ENCODE measurements at regions not wholly inside any gene's neighbourhood (a gene's known extent, or its start where the extent isn't known, plus 50 kb on each side); places are given as distances from the start of the nearest gene placed in this dataset.
A peak's percentile ranks its signal among the peaks of the same experiment; 100 is the strongest.

GRCh38 chr1:24996983-24997893, 67.2 kb upstream of the RUNX3 start:
- H3K27ac Mint-ChIP-seq: peak overlapping the region in 3 of 7 donors; percentile 2 to 26 (median 6)
- no peak overlapping the region for H3K4me2 ChIP-seq (replicated peaks; ENCODE audit: extremely low read depth, low read length, poor library complexity, severe bottlenecking)

GRCh38 chr1:24996456-24996855, 66.4 kb upstream of the RUNX3 start:
- H3K36me3 Mint-ChIP-seq: peaks cover 7 to 8% of the 10 kb centered on the region in 2 donors
- Histone ChIP-seq H2AFZ (ENCODE audit: insufficient read depth, low read depth, low read length, poor library complexity, severe bottlenecking) (no peak overlapping the region), H3K4me3 (replicated peaks in 1 of 3; ENCODE audit: low read depth in 2 of 3, low read length in 3 of 3) (no peak overlapping the region), H3K9me3 (replicated peaks in 1 of 2; ENCODE audit: control insufficient read depth in 1 of 2, insufficient read depth in 1 of 2, low read length in 2 of 2) (no peaks in the 10 kb centered on the region), H3K4me1 (ENCODE audit: control insufficient read depth in 1 of 2, insufficient read depth in 2 of 2, low read length in 2 of 2) (peaks cover 8 to 9% of the 10 kb centered on the region in 2 donors), H3K79me2 (ENCODE audit: insufficient read depth, low read length) (no peaks in the 10 kb centered on the region), H3K27me3 (ENCODE audit: control insufficient read depth in 2 of 2, insufficient read depth in 2 of 2, low read length in 2 of 2) (no peaks in the 10 kb centered on the region), H3K4me2 (replicated peaks; ENCODE audit: extremely low read depth, low read length, poor library complexity, severe bottlenecking) (no peak overlapping the region), H3K27ac (ENCODE audit: low read depth in 1 of 2, low read length in 2 of 2) (no peak overlapping the region), H4K20me1 (ENCODE audit: insufficient read depth, low read length) (no peaks in the 10 kb centered on the region), H3K36me3 (replicated peaks in 1 of 2; ENCODE audit: control insufficient read depth in 1 of 2, insufficient read depth in 2 of 2, low read length in 2 of 2) (no peaks in the 10 kb centered on the region), H3K9ac (ENCODE audit: insufficient read depth, low read length, poor library complexity, severe bottlenecking) (no peak overlapping the region)
- peaks cover 24% of the 10 kb centered on the region for H3K4me1 Mint-ChIP-seq
- H3K9me3 Mint-ChIP-seq: peaks cover 0 to 8% (median 3%) of the 10 kb centered on the region in 7 donors
- peak overlapping the region in 1 of 7 donors; percentile 21 for H3K27ac Mint-ChIP-seq
- no peak overlapping the region for H3K4me3 Mint-ChIP-seq
- TF ChIP-seq, protein P1, sequence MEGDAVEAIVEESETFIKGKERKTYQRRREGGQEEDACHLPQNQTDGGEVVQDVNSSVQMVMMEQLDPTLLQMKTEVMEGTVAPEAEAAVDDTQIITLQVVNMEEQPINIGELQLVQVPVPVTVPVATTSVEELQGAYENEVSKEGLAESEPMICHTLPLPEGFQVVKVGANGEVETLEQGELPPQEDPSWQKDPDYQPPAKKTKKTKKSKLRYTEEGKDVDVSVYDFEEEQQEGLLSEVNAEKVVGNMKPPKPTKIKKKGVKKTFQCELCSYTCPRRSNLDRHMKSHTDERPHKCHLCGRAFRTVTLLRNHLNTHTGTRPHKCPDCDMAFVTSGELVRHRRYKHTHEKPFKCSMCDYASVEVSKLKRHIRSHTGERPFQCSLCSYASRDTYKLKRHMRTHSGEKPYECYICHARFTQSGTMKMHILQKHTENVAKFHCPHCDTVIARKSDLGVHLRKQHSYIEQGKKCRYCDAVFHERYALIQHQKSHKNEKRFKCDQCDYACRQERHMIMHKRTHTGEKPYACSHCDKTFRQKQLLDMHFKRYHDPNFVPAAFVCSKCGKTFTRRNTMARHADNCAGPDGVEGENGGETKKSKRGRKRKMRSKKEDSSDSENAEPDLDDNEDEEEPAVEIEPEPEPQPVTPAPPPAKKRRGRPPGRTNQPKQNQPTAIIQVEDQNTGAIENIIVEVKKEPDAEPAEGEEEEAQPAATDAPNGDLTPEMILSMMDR (IDR thresholded peaks at IDR 0.05): no peak
- 74% methylated on average over 5 of the region's 5 CpGs for WGBS (ENCODE audit: insufficient coverage)
- peaks cover 11 to 13% (median 13%) of the 10 kb centered on the region in 3 donors for H3K27me3 Mint-ChIP-seq (ENCODE audit: low read depth in 3 of 3)
- intact Hi-C loops (cut with micrococcal nuclease): no loop called here
- no peak for DNase-seq

More at GRCh38 chr1:24996983-24997893, 67.2 kb upstream of the RUNX3 start:
- no peak overlapping the region for H3K4me3 ChIP-seq (replicated peaks in 1 of 3; ENCODE audit: low read depth in 2 of 3, low read length in 3 of 3)
- H3K9ac ChIP-seq (ENCODE audit: insufficient read depth, low read length, poor library complexity, severe bottlenecking): no peak overlapping the region
- peaks cover 9% of the 10 kb centered on the region in 2 donors for H3K4me1 ChIP-seq (ENCODE audit: control insufficient read depth in 1 of 2, insufficient read depth in 2 of 2, low read length in 2 of 2)
- Mint-ChIP-seq H3K4me1 (peaks cover 21% of the 10 kb centered on the region), H3K27me3 (ENCODE audit: low read depth in 3 of 3) (peaks cover 6 to 13% (median 9%) of the 10 kb centered on the region in 3 donors), H3K36me3 (peaks cover 7 to 8% of the 10 kb centered on the region in 2 donors), H3K9me3 (peaks cover 0 to 8% (median 3%) of the 10 kb centered on the region in 7 donors), H3K4me3 (no peak overlapping the region)
- WGBS (ENCODE audit: insufficient coverage): 32% methylated on average over 11 of the region's 14 CpGs
- H4K20me1 ChIP-seq (ENCODE audit: insufficient read depth, low read length): no peaks in the 10 kb centered on the region
- no peak overlapping the region for H2AFZ ChIP-seq (ENCODE audit: insufficient read depth, low read depth, low read length, poor library complexity, severe bottlenecking)
- H3K27me3 ChIP-seq (ENCODE audit: control insufficient read depth in 2 of 2, insufficient read depth in 2 of 2, low read length in 2 of 2): no peaks in the 10 kb centered on the region
- DNase-seq: no peak
- H3K36me3 ChIP-seq (replicated peaks in 1 of 2; ENCODE audit: control insufficient read depth in 1 of 2, insufficient read depth in 2 of 2, low read length in 2 of 2): no peaks in the 10 kb centered on the region
- H3K79me2 ChIP-seq (ENCODE audit: insufficient read depth, low read length): no peaks in the 10 kb centered on the region
- intact Hi-C loops (cut with micrococcal nuclease): no loop called here
- no peaks in the 10 kb centered on the region for H3K9me3 ChIP-seq (replicated peaks in 1 of 2; ENCODE audit: control insufficient read depth in 1 of 2, insufficient read depth in 1 of 2, low read length in 2 of 2)
- TF ChIP-seq, protein P1 (IDR thresholded peaks at IDR 0.05): no peak
- no peak overlapping the region for H3K27ac ChIP-seq (ENCODE audit: low read depth in 1 of 2, low read length in 2 of 2)
